Suppressor macrophage treated with lipopolysaccharide for 4 hours (primary cell): ENCODE measurements at regions not wholly inside any gene's neighbourhood (a gene's known extent, or its start where the extent isn't known, plus 50 kb on each side); places are given as distances from the start of the nearest gene placed in this dataset.
"Not testable (repeated sequence)": the region's sequence is repeated elsewhere in the genome, so short reads cannot be mapped to it uniquely, and the experiment has no call there.

Source experiments
- DNase-seq: peaks from one replicate; pipeline ENCODE4 v3.0.0-alpha.2; 2020

DNA sequence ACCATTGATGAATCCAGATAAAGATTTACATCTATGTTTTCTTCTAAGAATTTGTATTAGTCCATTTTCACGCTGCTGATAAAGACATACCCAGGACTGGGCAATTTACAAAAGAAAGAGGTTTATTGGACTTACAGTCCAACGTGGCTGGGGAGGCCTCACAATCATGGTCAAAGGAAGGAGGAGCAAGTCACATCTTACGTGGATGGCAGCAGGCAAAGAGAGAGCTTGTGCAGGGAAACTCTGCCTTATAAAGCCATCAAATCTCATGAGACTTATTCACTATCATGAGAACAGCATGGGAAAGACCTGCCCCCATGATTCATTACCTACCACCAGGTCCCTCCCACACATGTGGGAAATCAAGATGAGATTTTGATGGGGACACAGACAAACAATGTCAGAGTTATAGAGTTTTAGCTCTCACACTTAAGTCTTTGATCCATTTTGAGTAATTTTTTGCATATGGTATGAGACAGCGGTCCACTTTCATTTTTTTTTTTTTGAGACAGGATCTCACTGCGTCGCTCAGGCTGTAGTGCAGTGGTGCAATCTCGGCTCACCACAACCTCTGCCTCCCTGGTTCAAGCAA lies 53.5 kb upstream of the JADE2 start:
- DNase-seq = not testable (repeated sequence)

DNA sequence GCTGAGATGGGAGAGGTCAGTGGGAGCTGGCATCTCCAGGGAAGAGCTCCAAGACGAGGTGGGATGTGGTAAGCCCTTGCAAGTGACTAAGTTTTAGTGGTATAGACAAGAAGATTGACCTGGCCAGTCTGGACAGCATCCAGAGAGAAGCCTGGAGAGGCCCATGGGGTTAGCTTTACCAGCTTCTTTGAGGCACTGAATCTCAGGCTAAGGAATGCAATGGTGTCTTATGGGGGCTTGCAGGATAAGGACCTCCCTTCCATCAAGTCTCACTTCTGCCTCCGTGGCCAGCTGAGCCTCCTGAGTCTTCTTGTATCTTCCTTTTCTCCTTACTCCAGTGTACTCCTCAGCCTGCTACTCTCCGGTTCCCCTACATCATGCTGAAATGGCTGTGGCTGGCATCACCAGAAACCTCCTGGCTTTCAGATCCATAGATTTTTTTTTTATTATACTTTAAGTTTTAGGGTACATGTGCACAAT lies 56.5 kb upstream of the JADE2 start:
- no peak for DNase-seq

DNA sequence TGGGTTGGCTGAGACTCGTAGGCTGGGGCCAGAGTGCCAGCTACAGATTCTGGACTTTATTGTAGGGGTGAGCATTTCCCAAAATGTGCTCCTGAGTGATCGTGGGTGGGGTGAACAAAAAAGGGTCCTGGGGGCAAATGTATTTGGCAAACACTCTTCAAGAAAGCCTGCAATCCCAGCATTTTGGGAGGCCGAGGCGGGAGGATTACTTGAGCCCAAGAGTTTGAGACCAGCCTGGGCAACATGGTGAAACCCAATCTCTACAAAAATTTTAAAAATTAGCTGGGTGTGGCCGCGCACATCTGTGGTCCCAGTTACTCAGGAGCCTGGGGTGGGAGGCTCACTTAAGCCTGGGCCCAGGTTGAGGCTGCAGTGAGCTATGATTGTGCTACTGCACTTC lies 55.5 kb upstream of the CDKN2AIPNL start:
- DNase-seq = no peak

DNA sequence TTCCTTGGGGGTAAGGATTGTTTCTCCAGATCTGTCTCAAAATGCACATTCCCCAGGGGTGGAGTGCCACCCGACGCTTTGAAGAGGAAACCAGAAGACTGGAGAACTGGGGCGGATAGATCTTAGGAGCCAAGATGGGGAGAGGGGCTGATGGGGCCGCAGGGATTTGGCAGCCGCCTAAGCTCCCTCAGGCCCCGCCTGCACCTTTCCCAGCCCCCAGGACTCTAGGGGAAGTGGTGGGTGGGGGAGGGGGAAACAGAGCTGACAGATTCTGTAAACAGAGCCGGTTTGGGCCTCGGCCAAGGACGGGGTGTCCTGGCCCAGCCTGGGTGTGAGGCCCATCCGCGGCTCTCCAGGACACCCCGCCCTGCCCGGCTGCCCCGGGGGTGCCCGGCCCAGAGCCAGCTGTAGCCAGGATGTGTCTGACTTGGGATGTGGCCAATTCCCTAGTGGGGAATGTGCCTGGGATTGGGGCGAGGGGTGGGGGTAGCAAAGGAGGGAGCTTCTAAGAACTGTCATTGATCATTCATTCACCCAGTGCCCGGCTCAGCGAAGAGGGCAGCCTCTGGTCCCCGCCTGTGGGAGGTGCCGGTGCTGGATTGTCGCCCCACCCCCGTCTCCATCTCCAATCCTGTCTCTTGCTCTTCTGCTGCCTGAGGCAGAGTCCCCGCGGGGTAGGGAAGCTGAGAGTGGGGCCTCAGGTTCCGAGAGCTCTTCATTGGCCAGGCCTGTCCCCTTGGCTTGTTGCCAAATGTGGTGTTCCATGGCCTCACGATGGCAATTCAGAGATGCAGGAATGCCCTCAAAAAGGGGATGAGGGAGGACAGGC lies 54.8 kb upstream of the CDKN2AIPNL start:
- DNase-seq = peak; percentile 58

DNA sequence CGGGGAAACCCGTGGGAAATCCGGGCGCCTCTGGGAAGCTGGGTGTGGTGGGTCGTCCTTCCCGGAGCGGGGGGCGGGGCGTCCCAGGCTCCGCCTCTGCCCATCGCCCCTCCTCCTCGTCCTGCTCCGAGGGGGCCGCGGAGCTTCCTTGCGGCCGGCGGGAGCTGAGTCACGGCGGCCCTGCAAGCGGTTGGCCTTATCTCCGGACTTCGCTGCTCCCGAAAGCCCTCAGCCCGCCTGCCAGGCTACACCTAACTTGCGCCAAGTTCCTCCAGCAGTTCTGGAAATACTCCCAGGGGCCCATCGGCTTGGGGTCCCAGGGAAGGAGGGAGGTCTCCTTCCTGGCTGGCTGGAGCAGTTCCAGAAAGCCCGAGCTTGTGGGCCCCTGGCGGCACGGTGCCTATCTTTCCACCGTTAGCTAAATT lies 54.1 kb upstream of the CDKN2AIPNL start:
- DNase-seq = peak; percentile 92

DNA sequence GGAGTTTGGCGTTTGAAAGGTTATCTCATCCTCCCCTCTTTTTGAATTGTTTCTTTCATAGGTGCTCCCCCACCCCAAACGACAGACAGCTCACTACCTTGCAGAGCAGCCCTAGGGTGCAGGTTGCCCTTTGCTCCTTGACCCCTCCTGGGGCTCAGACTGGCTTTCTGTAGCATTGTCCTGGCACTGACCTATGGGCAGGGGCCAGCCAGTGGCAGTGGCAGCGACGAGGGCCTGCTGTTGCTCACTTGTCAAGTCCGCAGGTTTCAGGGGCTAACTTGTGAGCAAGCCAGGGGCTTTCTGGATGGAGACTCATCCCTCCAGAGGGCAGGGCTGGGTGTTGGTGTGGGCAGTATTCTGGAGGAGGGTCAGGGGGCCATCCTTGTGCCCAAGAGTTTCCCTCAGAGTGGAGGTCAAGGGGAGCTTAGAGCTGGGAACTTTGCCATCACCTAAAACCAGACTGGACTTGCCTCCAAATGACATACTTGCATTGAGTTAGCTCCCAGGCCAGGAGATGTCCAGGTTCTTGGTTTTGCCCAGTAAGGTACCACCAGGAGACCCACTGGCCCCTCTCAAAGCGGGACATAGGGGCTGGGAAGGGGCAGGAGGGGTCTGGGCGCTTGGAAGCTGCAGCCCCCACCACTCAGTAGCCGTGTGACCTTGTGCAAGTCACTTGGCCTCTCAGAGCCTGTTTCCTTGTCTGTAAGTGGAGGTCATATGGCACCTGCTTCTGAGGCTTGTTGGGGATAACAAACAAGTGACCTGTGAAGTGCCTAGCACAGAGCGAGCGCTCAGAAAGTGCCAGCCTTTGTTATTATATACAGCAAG lies 53.5 kb upstream of the CDKN2AIPNL start:
- DNase-seq = no peak

DNA sequence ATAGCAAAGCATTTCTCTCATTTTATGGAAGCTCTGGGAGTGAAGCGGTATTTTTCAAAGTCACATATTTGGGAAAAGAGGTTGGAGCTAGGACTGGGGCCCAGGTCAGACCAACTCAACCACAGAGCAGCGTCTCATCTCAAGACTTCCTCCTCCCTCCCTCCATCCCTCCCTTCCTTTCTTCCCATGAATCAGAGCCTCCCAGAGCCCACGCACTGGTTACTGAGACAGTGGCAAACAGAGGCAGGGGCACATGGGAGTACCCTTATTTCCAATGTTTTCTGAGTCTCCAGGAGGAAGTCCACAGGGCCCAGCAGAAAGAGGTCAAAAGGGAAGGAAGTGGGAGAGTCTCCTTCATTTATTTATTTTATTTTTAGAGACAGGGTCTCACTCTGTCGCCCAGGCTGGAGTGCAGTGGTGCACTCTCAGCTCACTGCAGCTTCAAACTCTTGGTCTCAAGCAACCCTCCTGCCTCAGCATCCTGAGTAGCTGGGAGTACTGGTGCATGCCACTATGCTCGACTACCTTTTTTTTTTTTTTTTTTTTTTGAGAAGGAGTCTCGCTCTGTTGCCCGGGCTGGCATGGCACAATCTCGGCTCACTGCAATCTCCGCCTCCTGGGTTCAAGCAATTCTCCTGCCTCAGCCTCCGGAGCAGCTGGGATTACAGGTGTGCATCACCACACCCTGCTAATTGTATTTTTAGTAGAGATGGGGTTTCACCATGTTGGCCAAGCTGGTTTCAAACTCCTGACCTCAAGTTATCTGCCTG lies 52.5 kb upstream of the CDKN2AIPNL start:
- peak; percentile 30 for DNase-seq

DNA sequence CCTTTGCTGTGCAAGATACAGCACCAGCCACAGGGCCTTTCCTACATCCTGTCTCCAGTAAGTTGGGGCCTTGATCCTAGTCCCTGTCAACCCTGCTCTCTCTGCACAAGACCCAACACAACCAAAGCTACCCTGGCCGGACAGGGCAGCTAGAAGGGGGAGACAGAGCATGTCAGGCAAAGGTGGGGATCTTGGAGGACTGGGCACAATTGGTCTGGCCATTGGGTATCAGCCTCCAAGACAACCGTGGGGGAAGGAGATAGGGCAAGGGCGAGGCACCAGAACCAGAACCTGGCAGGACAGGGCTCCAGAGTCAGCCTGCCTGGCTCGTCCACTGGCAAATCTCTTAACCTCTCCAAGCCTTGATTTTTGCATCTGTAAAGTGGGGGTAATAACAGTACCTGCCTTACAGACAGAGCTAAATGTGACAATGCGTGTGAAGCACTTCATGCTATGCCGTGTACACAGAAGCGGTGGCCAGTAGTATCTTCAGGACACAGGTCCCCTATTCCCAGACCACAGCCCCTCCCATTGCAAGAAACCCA lies 51.6 kb upstream of the CDKN2AIPNL start:
- DNase-seq = no peak

DNA sequence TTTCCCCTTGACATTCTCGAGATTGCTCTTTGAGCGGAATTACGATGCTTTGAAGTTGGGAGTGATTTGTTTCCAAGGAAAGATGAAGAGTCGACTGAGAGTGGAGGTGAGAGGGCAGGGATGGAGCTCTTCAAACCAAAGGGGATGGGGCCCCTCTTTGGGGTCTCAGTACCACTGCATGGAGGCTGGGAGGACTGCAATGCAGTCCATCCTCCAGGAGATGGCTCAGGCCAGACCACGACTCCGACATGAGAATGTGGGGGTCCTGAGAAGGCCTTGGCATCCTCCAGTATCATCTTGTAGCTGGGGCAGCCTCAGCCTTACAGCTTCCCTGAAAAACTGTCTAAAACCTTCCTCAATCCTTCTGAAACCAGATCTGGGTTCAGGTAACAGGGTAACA lies 51.1 kb upstream of the CDKN2AIPNL start:
- no peak for DNase-seq

DNA sequence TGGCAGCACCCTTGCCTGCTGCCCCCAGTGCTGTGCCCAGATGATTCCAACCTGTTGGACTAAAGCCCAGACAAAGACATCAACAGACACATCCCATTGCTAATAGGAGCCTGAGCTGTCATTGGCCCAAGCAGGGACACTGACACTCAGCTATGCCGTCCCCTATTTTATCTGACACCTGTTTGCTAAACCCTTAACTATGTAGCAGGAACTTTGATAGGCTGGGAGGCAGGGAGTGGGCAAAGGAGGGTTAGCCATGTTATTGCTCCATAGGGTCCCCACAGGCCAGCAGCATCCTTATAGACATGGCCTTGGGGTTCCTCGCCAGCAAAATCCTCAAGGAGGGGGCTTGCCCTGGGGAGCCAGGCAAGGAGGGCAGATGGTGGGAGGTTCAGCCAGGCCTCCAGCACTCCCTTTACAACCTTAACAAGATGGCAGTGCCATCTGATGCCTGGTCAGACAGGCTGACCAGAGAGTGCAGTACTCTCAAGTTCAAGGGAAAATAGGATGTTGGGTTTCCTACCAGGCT lies 50.4 kb upstream of the CDKN2AIPNL start:
- DNase-seq = no peak
